ENCODE measurements at regions not wholly inside any gene's neighbourhood (a gene's known extent, or its start where the extent isn't known, plus 50 kb on each side); places are given as distances from the start of the nearest gene placed in this dataset.
"Not testable (repeated sequence)": the region's sequence is repeated elsewhere in the genome, so short reads cannot be mapped to it uniquely, and the experiment has no call there.

DNA sequence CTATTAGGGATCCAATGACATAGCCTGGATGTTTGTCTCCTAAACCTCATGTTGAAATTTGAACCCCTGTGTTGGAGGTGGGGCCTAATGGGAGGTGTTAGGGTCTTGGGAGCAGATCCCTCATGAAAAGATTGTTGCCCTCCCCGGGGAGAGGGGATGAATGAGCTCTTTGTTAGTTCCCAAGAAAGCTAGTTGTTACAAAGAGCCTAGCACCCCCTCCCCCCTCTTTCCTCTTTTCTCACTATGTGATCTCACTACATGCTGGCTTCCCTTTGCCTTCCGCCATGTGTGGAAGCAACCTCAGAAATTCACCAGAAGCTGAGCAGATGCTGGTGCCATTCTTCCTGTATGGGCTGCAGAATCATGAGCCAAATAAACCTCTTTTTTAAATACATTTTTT, 123.2 kb downstream of the SPATA31A6 start:
- TF ChIP-seq, protein P1, sequence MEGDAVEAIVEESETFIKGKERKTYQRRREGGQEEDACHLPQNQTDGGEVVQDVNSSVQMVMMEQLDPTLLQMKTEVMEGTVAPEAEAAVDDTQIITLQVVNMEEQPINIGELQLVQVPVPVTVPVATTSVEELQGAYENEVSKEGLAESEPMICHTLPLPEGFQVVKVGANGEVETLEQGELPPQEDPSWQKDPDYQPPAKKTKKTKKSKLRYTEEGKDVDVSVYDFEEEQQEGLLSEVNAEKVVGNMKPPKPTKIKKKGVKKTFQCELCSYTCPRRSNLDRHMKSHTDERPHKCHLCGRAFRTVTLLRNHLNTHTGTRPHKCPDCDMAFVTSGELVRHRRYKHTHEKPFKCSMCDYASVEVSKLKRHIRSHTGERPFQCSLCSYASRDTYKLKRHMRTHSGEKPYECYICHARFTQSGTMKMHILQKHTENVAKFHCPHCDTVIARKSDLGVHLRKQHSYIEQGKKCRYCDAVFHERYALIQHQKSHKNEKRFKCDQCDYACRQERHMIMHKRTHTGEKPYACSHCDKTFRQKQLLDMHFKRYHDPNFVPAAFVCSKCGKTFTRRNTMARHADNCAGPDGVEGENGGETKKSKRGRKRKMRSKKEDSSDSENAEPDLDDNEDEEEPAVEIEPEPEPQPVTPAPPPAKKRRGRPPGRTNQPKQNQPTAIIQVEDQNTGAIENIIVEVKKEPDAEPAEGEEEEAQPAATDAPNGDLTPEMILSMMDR (conservative IDR thresholded peaks at IDR 0.05 in 1 of 2, IDR thresholded peaks at IDR 0.05 in 1 of 2; ENCODE audit: low read depth in 1 of 2, low read length in 2 of 2): not testable (repeated sequence)
- not testable (repeated sequence) for TF ChIP-seq EZH2 (IDR thresholded peaks at IDR 0.05; ENCODE audit: low read length, missing control alignments)

Data from fibroblast of lung (primary cell).